SK-N-SH (cell line): ENCODE measurements at regions not wholly inside any gene's neighbourhood (a gene's known extent, or its start where the extent isn't known, plus 50 kb on each side); places are given as distances from the start of the nearest gene placed in this dataset.

ENCODE experiments used
- CTCF ChIP-seq: fragments of 200-600 bp; sonication (generic); IDR thresholded peaks from 2 replicates; pipeline ENCODE4 v1.6.1; 2017; ENCODE audit warnings: antibody characterized with exemption, mild to moderate bottlenecking, moderate library complexity
- EP300 ChIP-seq, 2 experiments: IDR thresholded peaks; 2 replicates each; pipeline versions ENCODE4 v1.4.0 to v1.6.1; 2012; ENCODE audit warnings: borderline replicate concordance in 1 of 2, low read depth in 1 of 2, low read length in 1 of 2
- EZH2phosphoT487 ChIP-seq: fragments of 200-600 bp; sonication (generic); IDR thresholded peaks from 2 replicates; pipeline ENCODE4 v1.6.1; 2017; ENCODE audit warnings: low read depth, mixed run types, mild to moderate bottlenecking, antibody characterized with exemption, moderate library complexity, borderline replicate concordance
- FOXM1 ChIP-seq: IDR thresholded peaks from 2 replicates; pipeline ENCODE4 v1.4.0; 2012; ENCODE audit warnings: low read depth, mild to moderate bottlenecking
- MAX ChIP-seq: IDR thresholded peaks from 2 replicates; pipeline ENCODE4 v1.4.0; 2012; ENCODE audit warnings: low read depth
- POLR2AphosphoS5 ChIP-seq: IDR thresholded peaks from 2 replicates; pipeline ENCODE4 v1.6.1; 2012; ENCODE audit warnings: low read depth, low read length
- RFX5 ChIP-seq: IDR thresholded peaks from 2 replicates; pipeline ENCODE4 v1.6.1; 2012; ENCODE audit warnings: mild to moderate bottlenecking, improper control_type of control experiment, low read length
- SMC3 ChIP-seq: IDR thresholded peaks from 2 replicates; pipeline ENCODE4 v1.6.1; 2012; ENCODE audit warnings: low read depth, low read length, improper control_type of control experiment
- USF2 ChIP-seq: fragments of 150-350 bp; IDR thresholded peaks from 2 replicates; pipeline ENCODE4 v1.6.1; 2017; ENCODE audit warnings: antibody characterized with exemption, low read length, low read depth, borderline replicate concordance
- YY1 ChIP-seq: IDR thresholded peaks from 2 replicates; pipeline ENCODE4 v1.4.0; 2012; ENCODE audit warnings: low read depth, mild to moderate bottlenecking

GRCh38 chr17:83180264-83180995 lies 101.0 kb downstream of the METRNL start:
- TF ChIP-seq CTCF (no peak), USF2 (no peak), SMC3 (no peak), YY1 (no peak), EP300 (IDR thresholded peaks at IDR 0.05; ENCODE audit: borderline replicate concordance in 1 of 2, low read depth in 1 of 2, low read length in 1 of 2) (no peak), POLR2AphosphoS5 (no peak), FOXM1 (no peak), MAX (no peak), RFX5 (no peak), EZH2phosphoT487 (no peak)
